ENCODE measurements at regions not wholly inside any gene's neighbourhood (a gene's known extent, or its start where the extent isn't known, plus 50 kb on each side); places are given as distances from the start of the nearest gene placed in this dataset.
"Not testable (repeated sequence)": the region's sequence is repeated elsewhere in the genome, so short reads cannot be mapped to it uniquely, and the experiment has no call there.

- no peak for TF ChIP-seq CTCF (IDR thresholded peaks at IDR 0.05)
- ATAC-seq (ENCODE audit: low FRiP score): no peak
- DNase-seq (ENCODE audit: low spot score): no peak
Observed at GRCh38 chr19:20453425-20453935, 112.1 kb downstream of the ZNF737 start.

- TF ChIP-seq CTCF (IDR thresholded peaks at IDR 0.05): no peak
- DNase-seq (ENCODE audit: low spot score) (no peak), ATAC-seq (ENCODE audit: low FRiP score) (no peak)
Observed at GRCh38 chr19:20444202-20444885, 121.2 kb downstream of the ZNF737 start.

GRCh38 chr19:20432266-20432842, 133.2 kb downstream of the ZNF737 start:
- not testable (repeated sequence) for DNase-seq (ENCODE audit: low spot score); ATAC-seq (ENCODE audit: low FRiP score)

- TF ChIP-seq CTCF (IDR thresholded peaks at IDR 0.05): no peak
- DNase-seq (ENCODE audit: low spot score): no peak
- ATAC-seq (ENCODE audit: low FRiP score): no peak
Observed at GRCh38 chr19:20431826-20432225, 133.8 kb downstream of the ZNF737 start.

GRCh38 chr19:20423381-20424197, 142.0 kb downstream of the ZNF737 start:
- ATAC-seq (ENCODE audit: low FRiP score) (peak; percentile 63), DNase-seq (ENCODE audit: low spot score) (peak; percentile 44)
- no peak for TF ChIP-seq CTCF (IDR thresholded peaks at IDR 0.05)

GRCh38 chr19:20422216-20423205, 143.1 kb downstream of the ZNF737 start:
- TF ChIP-seq CTCF (IDR thresholded peaks at IDR 0.05): no peak
- DNase-seq (ENCODE audit: low spot score): no peak
- ATAC-seq (ENCODE audit: low FRiP score): no peak
